NCI-H748 (cell line): ENCODE measurements at regions not wholly inside any gene's neighbourhood (a gene's known extent, or its start where the extent isn't known, plus 50 kb on each side); places are given as distances from the start of the nearest gene placed in this dataset.
A peak's percentile ranks its signal among the peaks of the same experiment; 100 is the strongest.

Experiments used
- DNase-seq: peaks from one replicate; lab custom pipeline; 2025; ENCODE audit not compliant: unreplicated experiment; lab: John Stamatoyannopoulos, UW

- no peak for DNase-seq
These were observed 104.5 kb downstream of the ZMAT3 start for GRCh38 chr3:178967177-178967532.

GRCh38 chr3:178966299-178967176 lies 105.1 kb downstream of the ZMAT3 start:
- peak; percentile 52 for DNase-seq

- no peak for DNase-seq
These were observed 107.1 kb downstream of the ZMAT3 start for GRCh38 chr3:178964551-178964950.

- DNase-seq, result no peak
These were observed 110.7 kb downstream of the ZMAT3 start for GRCh38 chr3:178960918-178961317.

GRCh38 chr3:178960181-178960580 lies 111.4 kb downstream of the ZMAT3 start:
- no peak for DNase-seq

GRCh38 chr3:178950676-178951075 lies 120.9 kb downstream of the ZMAT3 start:
- DNase-seq, result no peak

- no peak for DNase-seq
These were observed 121.7 kb downstream of the ZMAT3 start for GRCh38 chr3:178949896-178950295.

- no peak for DNase-seq
These were observed 123.1 kb downstream of the ZMAT3 start for GRCh38 chr3:178948546-178948945.

- peak; percentile 17 for DNase-seq
These were observed 123.9 kb downstream of the ZMAT3 start for GRCh38 chr3:178947738-178948137.

GRCh38 chr3:178942261-178942660 lies 129.3 kb downstream of the ZMAT3 start:
- peak; percentile 12 for DNase-seq

- no peak for DNase-seq
These were observed 141.5 kb downstream of the ZMAT3 start for GRCh38 chr3:178930116-178930515.

GRCh38 chr3:178916223-178916622 lies 155.4 kb downstream of the ZMAT3 start:
- peak; percentile 5 for DNase-seq

- DNase-seq, result no peak
These were observed 156.2 kb downstream of the ZMAT3 start for GRCh38 chr3:178915365-178915764.

GRCh38 chr3:178907081-178907480 lies 164.5 kb downstream of the ZMAT3 start:
- no peak for DNase-seq

GRCh38 chr3:178901204-178901603 lies 170.4 kb downstream of the ZMAT3 start:
- DNase-seq, result peak; percentile 56

- DNase-seq, result peak; percentile 98
These were observed 171.5 kb downstream of the ZMAT3 start for GRCh38 chr3:178900029-178900646.

- no peak for DNase-seq
These were observed 176.3 kb downstream of the ZMAT3 start for GRCh38 chr3:178895178-178895789.
